Hepatocyte (in vitro differentiated cells): ENCODE measurements at regions not wholly inside any gene's neighbourhood (a gene's known extent, or its start where the extent isn't known, plus 50 kb on each side); places are given as distances from the start of the nearest gene placed in this dataset.

Experiments used
- DNase-seq: peaks from one replicate; pipeline ENCODE4 v3.0.0-alpha.2; 2016; ENCODE audit warnings: low spot score
- H2AFZ ChIP-seq: fragments of 200-600 bp; sonication (generic); 2 replicates; pipeline ENCODE4 v1.6.0; 2016; ENCODE audit warnings: antibody characterized with exemption, mild to moderate bottlenecking
- H3K27ac ChIP-seq: fragments of 200-600 bp; sonication (generic); 2 replicates; pipeline ENCODE4 v1.5.1; 2016; ENCODE audit warnings: mild to moderate bottlenecking
- H3K27me3 ChIP-seq: fragments of 200-600 bp; sonication (generic); 2 replicates; pipeline ENCODE4 v1.6.1; 2016
- H3K36me3 ChIP-seq: fragments of 200-600 bp; sonication (generic); replicated peaks from 2 replicates; pipeline ENCODE4 v1.5.1; 2016; ENCODE audit warnings: low read depth; ENCODE audit not compliant: insufficient read depth
- H3K4me1 ChIP-seq: fragments of 200-600 bp; sonication (generic); 2 replicates; pipeline ENCODE4 v1.5.1; 2016; ENCODE audit warnings: mild to moderate bottlenecking, moderate library complexity; ENCODE audit not compliant: insufficient read depth
- H3K4me2 ChIP-seq: fragments of 200-600 bp; sonication (generic); 2 replicates; pipeline ENCODE4 v1.6.0; 2016
- H3K4me3 ChIP-seq: fragments of 200-600 bp; sonication (generic); 2 replicates; pipeline ENCODE4 v1.5.1; 2016; ENCODE audit warnings: mild to moderate bottlenecking
- H3K79me2 ChIP-seq: fragments of 200-600 bp; sonication (generic); 2 replicates; pipeline ENCODE4 v1.6.0; 2017; ENCODE audit warnings: mild to moderate bottlenecking
- H3K9me2 ChIP-seq: fragments of 200-600 bp; sonication (generic); replicated peaks from 2 replicates; pipeline ENCODE4 v1.6.0; 2017; ENCODE audit warnings: mild to moderate bottlenecking; ENCODE audit not compliant: insufficient read depth
- H3K9me3 ChIP-seq: fragments of 200-600 bp; sonication (generic); 2 replicates; pipeline ENCODE4 v1.5.1; 2016; ENCODE audit warnings: low read depth, mild to moderate bottlenecking
- H4K20me1 ChIP-seq: fragments of 200-600 bp; sonication (generic); 2 replicates; pipeline ENCODE4 v1.6.0; 2016; ENCODE audit warnings: mild to moderate bottlenecking; ENCODE audit not compliant: insufficient read depth, poor library complexity, severe bottlenecking
- EZH2 ChIP-seq: fragments of 200-600 bp; sonication (generic); IDR thresholded peaks from 2 replicates; pipeline ENCODE4 v1.6.1; 2016; ENCODE audit warnings: antibody characterized with exemption, mild to moderate bottlenecking, borderline replicate concordance
- EZH2phosphoT487 ChIP-seq: fragments of 200-600 bp; sonication (generic); IDR thresholded peaks from one replicate; pipeline ENCODE4 v1.6.1; 2018; ENCODE audit warnings: antibody characterized with exemption, mild to moderate bottlenecking, low read depth, moderate library complexity; ENCODE audit not compliant: unreplicated experiment, severe bottlenecking
- WGBS: methylation state at CpG from one replicate; pipeline ENCODE4 v1.1.6; 2016; ENCODE audit warnings: low lambda C conversion rate; ENCODE audit errors: missing lambda C conversion rate; 5-methylcytosine and 5-hydroxymethylcytosine counted together
- TF ChIP-seq, protein P1 (sequence below): fragments of 200-600 bp; sonication (generic); IDR thresholded peaks from 2 replicates; pipeline ENCODE4 v1.5.1; 2016; ENCODE audit warnings: antibody characterized with exemption, mild to moderate bottlenecking; ENCODE audit not compliant: poor library complexity

DNA sequence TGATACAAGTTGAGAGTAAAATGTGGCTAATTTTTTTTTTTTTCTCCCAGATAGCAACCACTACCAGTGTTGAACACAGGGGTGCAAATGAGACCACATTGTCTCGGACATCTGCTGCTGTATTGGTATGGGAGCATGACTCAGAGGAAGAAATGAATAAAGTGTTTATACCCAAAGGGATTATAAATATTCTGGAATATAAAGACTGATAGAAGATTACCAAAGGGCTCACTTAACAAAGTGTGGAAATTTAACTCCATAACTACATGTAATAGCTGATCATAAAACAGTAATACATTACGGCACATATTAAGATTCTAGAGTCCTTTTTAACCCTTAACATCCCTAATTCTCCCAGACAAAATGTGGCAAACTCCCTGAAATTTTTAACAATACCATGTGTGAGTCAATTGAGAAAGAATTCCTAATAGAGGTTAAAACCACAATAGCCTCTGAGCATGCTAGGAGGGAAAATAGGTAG is 1023.0 kb upstream of the ACVR2A start:
- TF ChIP-seq, protein P1, sequence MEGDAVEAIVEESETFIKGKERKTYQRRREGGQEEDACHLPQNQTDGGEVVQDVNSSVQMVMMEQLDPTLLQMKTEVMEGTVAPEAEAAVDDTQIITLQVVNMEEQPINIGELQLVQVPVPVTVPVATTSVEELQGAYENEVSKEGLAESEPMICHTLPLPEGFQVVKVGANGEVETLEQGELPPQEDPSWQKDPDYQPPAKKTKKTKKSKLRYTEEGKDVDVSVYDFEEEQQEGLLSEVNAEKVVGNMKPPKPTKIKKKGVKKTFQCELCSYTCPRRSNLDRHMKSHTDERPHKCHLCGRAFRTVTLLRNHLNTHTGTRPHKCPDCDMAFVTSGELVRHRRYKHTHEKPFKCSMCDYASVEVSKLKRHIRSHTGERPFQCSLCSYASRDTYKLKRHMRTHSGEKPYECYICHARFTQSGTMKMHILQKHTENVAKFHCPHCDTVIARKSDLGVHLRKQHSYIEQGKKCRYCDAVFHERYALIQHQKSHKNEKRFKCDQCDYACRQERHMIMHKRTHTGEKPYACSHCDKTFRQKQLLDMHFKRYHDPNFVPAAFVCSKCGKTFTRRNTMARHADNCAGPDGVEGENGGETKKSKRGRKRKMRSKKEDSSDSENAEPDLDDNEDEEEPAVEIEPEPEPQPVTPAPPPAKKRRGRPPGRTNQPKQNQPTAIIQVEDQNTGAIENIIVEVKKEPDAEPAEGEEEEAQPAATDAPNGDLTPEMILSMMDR: no peak
- TF ChIP-seq EZH2 (no peak), EZH2phosphoT487 (no peak)
- H4K20me1 ChIP-seq: no peaks in the 10 kb centered on the region
- no peaks in the 10 kb centered on the region for H3K4me1 ChIP-seq
- no peak overlapping the region for H3K27ac ChIP-seq
- no peak for DNase-seq
- no peak overlapping the region for H3K4me3 ChIP-seq
- no peak overlapping the region for H2AFZ ChIP-seq
- WGBS: 60% methylated on average over 2 of the region's 2 CpGs
- H3K4me2 ChIP-seq: no peak overlapping the region
- H3K9me3 ChIP-seq: no peaks in the 10 kb centered on the region
- no peaks in the 10 kb centered on the region for H3K79me2 ChIP-seq
- H3K27me3 ChIP-seq: no peaks in the 10 kb centered on the region
- no peaks in the 10 kb centered on the region for H3K9me2 ChIP-seq
- H3K36me3 ChIP-seq: no peaks in the 10 kb centered on the region

DNA sequence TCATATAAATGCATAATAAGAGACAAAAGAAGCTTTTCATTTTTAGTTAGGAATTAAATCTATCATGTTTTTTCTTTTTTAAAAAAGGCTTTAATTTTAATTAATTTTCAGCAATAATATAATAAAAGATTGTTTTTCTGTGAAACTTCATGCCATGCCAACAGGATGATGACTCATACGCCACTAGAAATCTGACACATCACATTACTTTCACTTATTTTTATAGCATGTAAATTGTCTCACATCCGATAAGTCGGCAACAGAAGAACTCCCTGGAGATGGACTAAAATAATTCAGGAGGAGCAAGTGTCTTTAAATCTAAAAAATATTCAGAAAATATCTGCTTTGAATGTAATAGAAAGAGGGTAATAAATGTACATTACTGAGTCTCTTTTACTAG is 1024.2 kb upstream of the ACVR2A start:
- H3K9me3 ChIP-seq: no peaks in the 10 kb centered on the region
- H3K9me2 ChIP-seq: no peaks in the 10 kb centered on the region
- H3K4me2 ChIP-seq: no peak overlapping the region
- 88% methylated on average over 3 of the region's 3 CpGs for WGBS
- no peak for DNase-seq
- H3K36me3 ChIP-seq: no peaks in the 10 kb centered on the region
- no peak overlapping the region for H2AFZ ChIP-seq
- H3K27ac ChIP-seq: no peak overlapping the region
- TF ChIP-seq EZH2phosphoT487 (no peak), EZH2 (no peak)
- TF ChIP-seq, protein P1: no peak
- no peaks in the 10 kb centered on the region for H3K4me1 ChIP-seq
- H3K4me3 ChIP-seq: no peak overlapping the region
- no peaks in the 10 kb centered on the region for H3K79me2 ChIP-seq
- no peaks in the 10 kb centered on the region for H3K27me3 ChIP-seq
- no peaks in the 10 kb centered on the region for H4K20me1 ChIP-seq

DNA sequence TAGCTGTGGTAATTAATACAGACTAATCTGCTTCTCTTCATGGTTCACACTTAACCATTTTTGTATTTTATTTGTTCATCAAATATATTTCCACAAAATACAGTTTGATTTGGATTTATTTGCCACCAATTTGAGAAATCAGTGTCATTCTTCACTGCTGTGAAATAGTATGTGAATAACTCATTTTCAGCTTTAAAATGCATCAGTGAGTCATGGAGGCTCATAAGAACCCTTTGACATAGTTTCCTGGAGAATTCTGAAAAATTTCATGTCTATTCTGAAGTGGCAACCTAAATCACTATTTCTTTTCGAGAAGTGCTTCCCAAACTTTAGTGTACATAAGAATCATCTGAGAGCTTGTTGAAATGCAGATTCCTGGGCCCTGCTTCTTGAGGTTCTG is 1026.7 kb upstream of the ACVR2A start:
- H3K79me2 ChIP-seq: no peaks in the 10 kb centered on the region
- H3K4me2 ChIP-seq: no peak overlapping the region
- H3K9me2 ChIP-seq: no peaks in the 10 kb centered on the region
- no peak overlapping the region for H3K4me3 ChIP-seq
- no peak overlapping the region for H3K27ac ChIP-seq
- no peak for DNase-seq
- TF ChIP-seq, protein P1: no peak
- no peak for TF ChIP-seq EZH2phosphoT487
- TF ChIP-seq EZH2: no peak
- no peaks in the 10 kb centered on the region for H3K9me3 ChIP-seq
- H4K20me1 ChIP-seq: no peaks in the 10 kb centered on the region
- 91% methylated on average over 1 of the region's 1 CpG for WGBS
- no peaks in the 10 kb centered on the region for H3K27me3 ChIP-seq
- H3K36me3 ChIP-seq: no peaks in the 10 kb centered on the region
- H3K4me1 ChIP-seq: no peaks in the 10 kb centered on the region
- H2AFZ ChIP-seq: no peak overlapping the region

DNA sequence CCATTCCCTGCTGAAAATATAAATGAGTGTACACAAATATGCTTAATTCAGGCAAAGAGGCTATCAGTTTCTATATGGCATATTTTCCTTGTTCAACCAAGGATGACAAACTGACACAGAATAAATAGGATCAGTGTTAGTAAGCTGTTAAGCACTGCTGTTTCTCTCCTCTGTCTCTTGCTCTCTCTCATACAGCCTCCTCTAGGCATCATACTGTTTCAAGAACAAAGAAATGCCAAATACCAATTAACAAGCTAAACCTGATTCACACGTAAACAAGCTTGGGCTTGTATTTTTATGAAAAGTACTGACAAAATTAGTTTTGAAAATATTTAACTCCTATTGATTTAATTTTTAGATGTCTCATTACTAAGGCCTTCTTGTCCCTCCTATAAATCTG is 1027.2 kb upstream of the ACVR2A start:
- no peak overlapping the region for H3K4me3 ChIP-seq
- no peaks in the 10 kb centered on the region for H3K9me3 ChIP-seq
- no peaks in the 10 kb centered on the region for H4K20me1 ChIP-seq
- no peak overlapping the region for H2AFZ ChIP-seq
- no peaks in the 10 kb centered on the region for H3K27me3 ChIP-seq
- TF ChIP-seq EZH2phosphoT487 (no peak), EZH2 (no peak)
- TF ChIP-seq, protein P1: no peak
- no peaks in the 10 kb centered on the region for H3K4me1 ChIP-seq
- DNase-seq: no peak
- no peaks in the 10 kb centered on the region for H3K79me2 ChIP-seq
- H3K4me2 ChIP-seq: no peak overlapping the region
- WGBS: 85% methylated on average over 1 of the region's 1 CpG
- H3K9me2 ChIP-seq: no peaks in the 10 kb centered on the region
- no peak overlapping the region for H3K27ac ChIP-seq
- H3K36me3 ChIP-seq: no peaks in the 10 kb centered on the region
